ENCODE measurements at regions not wholly inside any gene's neighbourhood (a gene's known extent, or its start where the extent isn't known, plus 50 kb on each side); places are given as distances from the start of the nearest gene placed in this dataset.
A peak's percentile ranks its signal among the peaks of the same experiment; 100 is the strongest.

- no peak for DNase-seq
- H3K4me1 Mint-ChIP-seq, result peaks cover 46% of the 10 kb centered on the region
- no peak for TF ChIP-seq CTCF (IDR thresholded peaks at IDR 0.05)
- H3K9me3 Mint-ChIP-seq, result peaks cover 19% of the 10 kb centered on the region
- peaks cover 3% of the 10 kb centered on the region for H3K27me3 Mint-ChIP-seq (ENCODE audit: low read depth, poor library complexity)
- no peak overlapping the region for H3K4me3 Mint-ChIP-seq
- no peak overlapping the region for H3K27ac Mint-ChIP-seq
- peaks cover 2% of the 10 kb centered on the region for H3K36me3 Mint-ChIP-seq (ENCODE audit: low read depth)
Measured at GRCh38 chr13:22496803-22497508, 683.8 kb upstream of the SGCG start.

GRCh38 chr13:22497991-22498780, 682.6 kb upstream of the SGCG start:
- DNase-seq, result peak; percentile 28
- no peak overlapping the region for H3K27ac Mint-ChIP-seq
- no peak for TF ChIP-seq CTCF (IDR thresholded peaks at IDR 0.05)
- H3K4me3 Mint-ChIP-seq, result no peak overlapping the region
- H3K4me1 Mint-ChIP-seq, result peaks cover 46% of the 10 kb centered on the region
- H3K27me3 Mint-ChIP-seq (ENCODE audit: low read depth, poor library complexity), result peaks cover 3% of the 10 kb centered on the region
- H3K36me3 Mint-ChIP-seq (ENCODE audit: low read depth), result no peaks in the 10 kb centered on the region
- H3K9me3 Mint-ChIP-seq, result peaks cover 10% of the 10 kb centered on the region

GRCh38 chr13:22499919-22500318, 680.9 kb upstream of the SGCG start:
- H3K36me3 Mint-ChIP-seq (ENCODE audit: low read depth), result no peaks in the 10 kb centered on the region
- no peaks in the 10 kb centered on the region for H3K9me3 Mint-ChIP-seq
- DNase-seq, result no peak
- H3K4me3 Mint-ChIP-seq, result no peak overlapping the region
- peaks cover 41% of the 10 kb centered on the region for H3K4me1 Mint-ChIP-seq
- H3K27me3 Mint-ChIP-seq (ENCODE audit: low read depth, poor library complexity), result peaks cover under 1% of the 10 kb centered on the region
- no peak for TF ChIP-seq CTCF (IDR thresholded peaks at IDR 0.05)
- H3K27ac Mint-ChIP-seq, result no peak overlapping the region

GRCh38 chr13:22505489-22505888, 675.3 kb upstream of the SGCG start:
- peaks cover 3% of the 10 kb centered on the region for H3K27me3 Mint-ChIP-seq (ENCODE audit: low read depth, poor library complexity)
- H3K27ac Mint-ChIP-seq, result no peak overlapping the region
- peaks cover 21% of the 10 kb centered on the region for H3K4me1 Mint-ChIP-seq
- no peak overlapping the region for H3K4me3 Mint-ChIP-seq
- DNase-seq, result no peak
- no peak for TF ChIP-seq CTCF (IDR thresholded peaks at IDR 0.05)
- H3K9me3 Mint-ChIP-seq, result peaks cover 6% of the 10 kb centered on the region
- H3K36me3 Mint-ChIP-seq (ENCODE audit: low read depth), result peaks cover 7% of the 10 kb centered on the region

- peak overlapping the region; percentile 97 for H3K27ac Mint-ChIP-seq
- H3K9me3 Mint-ChIP-seq, result peaks cover 7% of the 10 kb centered on the region
- H3K4me3 Mint-ChIP-seq, result peak overlapping the region; percentile 20
- DNase-seq, result no peak
- H3K4me1 Mint-ChIP-seq, result peaks cover 21% of the 10 kb centered on the region
- TF ChIP-seq CTCF (IDR thresholded peaks at IDR 0.05), result no peak
- H3K36me3 Mint-ChIP-seq (ENCODE audit: low read depth), result peaks cover 10% of the 10 kb centered on the region
- peaks cover 3% of the 10 kb centered on the region for H3K27me3 Mint-ChIP-seq (ENCODE audit: low read depth, poor library complexity)
Measured at GRCh38 chr13:22506096-22506691, 674.6 kb upstream of the SGCG start.
